OCI-LY1 (cell line): ENCODE measurements at regions not wholly inside any gene's neighbourhood (a gene's known extent, or its start where the extent isn't known, plus 50 kb on each side); places are given as distances from the start of the nearest gene placed in this dataset.

Experiments
- H2AFZ ChIP-seq: fragments of 200-600 bp; sonication (generic), shearing (Covaris generic); 2 replicates; pipeline ENCODE4 v1.6.0; 2014; ENCODE audit warnings: antibody characterized with exemption, mild to moderate bottlenecking, low read length
- H3F3A ChIP-seq: fragments of 200-600 bp; sonication (generic), shearing (Covaris generic); 2 replicates; pipeline ENCODE4 v1.6.0; 2014; ENCODE audit warnings: mild to moderate bottlenecking, antibody characterized with exemption, low read length, moderate library complexity; ENCODE audit not compliant: insufficient read depth
- H3K27ac ChIP-seq: fragments of 200-600 bp; sonication (generic); 2 replicates; pipeline ENCODE4 v1.5.1; 2014; ENCODE audit warnings: low read length, mixed run types, mild to moderate bottlenecking, low read depth; ENCODE audit not compliant: poor library complexity, severe bottlenecking
- H3K27me3 ChIP-seq: fragments of 200-600 bp; sonication (generic); 2 replicates; pipeline ENCODE4 v1.6.0; 2014; ENCODE audit warnings: antibody characterized with exemption, mild to moderate bottlenecking, low read length, moderate library complexity; ENCODE audit not compliant: insufficient read depth
- H3K36me3 ChIP-seq: fragments of 200-600 bp; sonication (generic); 2 replicates; pipeline ENCODE4 v1.6.1; 2014; ENCODE audit warnings: mild to moderate bottlenecking, antibody characterized with exemption, low read length, moderate library complexity, mixed read lengths; ENCODE audit not compliant: insufficient read depth
- H3K4me1 ChIP-seq: fragments of 200-600 bp; sonication (generic); 2 replicates; pipeline ENCODE4 v1.5.1; 2014; ENCODE audit warnings: mild to moderate bottlenecking, low read length, moderate library complexity; ENCODE audit not compliant: insufficient read depth, severe bottlenecking
- H3K4me2 ChIP-seq: fragments of 200-600 bp; sonication (generic), shearing (Covaris generic); 2 replicates; pipeline ENCODE4 v1.6.1; 2014; ENCODE audit warnings: low read length
- H3K4me3 ChIP-seq: fragments of 200-600 bp; sonication (generic); 2 replicates; pipeline ENCODE4 v1.5.1; 2014; ENCODE audit warnings: low read length, low read depth, mild to moderate bottlenecking, mixed read lengths; ENCODE audit not compliant: poor library complexity, severe bottlenecking
- H3K79me2 ChIP-seq: fragments of 200-600 bp; shearing (Covaris generic); 2 replicates; pipeline ENCODE4 v1.6.1; 2016; ENCODE audit warnings: mixed run types, low read length, mixed read lengths; ENCODE audit not compliant: insufficient read depth
- H3K9ac ChIP-seq: fragments of 200-600 bp; sonication (generic), shearing (Covaris generic); 2 replicates; pipeline ENCODE4 v1.6.1; 2014; ENCODE audit warnings: mild to moderate bottlenecking, low read length, mixed read lengths
- H3K9me2 ChIP-seq: fragments of 200-600 bp; sonication (generic), shearing (Covaris generic); 2 replicates; pipeline ENCODE4 v1.6.1; 2014; ENCODE audit warnings: low read depth, mild to moderate bottlenecking, low read length, mixed read lengths
- H3K9me3 ChIP-seq: fragments of 200-600 bp; shearing (Covaris generic); 2 replicates; pipeline ENCODE4 v1.6.1; 2014; ENCODE audit warnings: low read length, mixed read lengths
- H4K20me1 ChIP-seq: fragments of 200-600 bp; sonication (generic), shearing (Covaris generic); 2 replicates; pipeline ENCODE4 v1.6.0; 2016; ENCODE audit warnings: mild to moderate bottlenecking, low read length; ENCODE audit not compliant: insufficient read depth
- EZH2 ChIP-seq: fragments of 200-600 bp; sonication (generic), shearing (Covaris generic); IDR thresholded peaks from 2 replicates; pipeline ENCODE4 v1.8.0; 2017; ENCODE audit warnings: borderline replicate concordance, mixed run types, mild to moderate bottlenecking, antibody characterized with exemption, low read length, moderate library complexity, mixed read lengths
- TF ChIP-seq, protein P1 (sequence below): fragments of 200-600 bp; sonication (generic), shearing (Covaris generic); IDR thresholded peaks from 2 replicates; pipeline ENCODE4 v1.5.1; 2017; ENCODE audit warnings: mild to moderate bottlenecking, antibody characterized with exemption, low read length, moderate library complexity, mixed read lengths

DNA sequence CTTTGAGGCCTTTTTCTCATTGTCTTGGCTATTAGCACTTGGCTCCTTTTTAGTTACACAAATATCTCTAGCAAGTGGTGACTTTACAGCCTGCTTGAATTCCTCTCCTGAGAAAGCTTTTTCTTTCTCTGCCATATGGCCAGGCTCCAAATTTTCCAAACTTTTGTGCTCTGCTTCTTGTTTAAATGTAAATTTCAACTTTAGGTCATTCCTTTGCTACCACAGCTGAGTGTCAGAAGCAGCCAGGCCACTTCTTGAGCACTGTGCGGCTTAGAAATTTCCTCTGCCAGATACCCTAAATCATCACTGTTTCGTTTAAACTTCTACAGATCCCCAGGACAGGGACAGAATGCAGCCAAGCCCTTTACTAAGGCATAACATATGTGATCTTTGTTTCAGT is 222.4 kb downstream of the FBXO8 start:
- Histone ChIP-seq H2AFZ (no peak overlapping the region), H3K9ac (no peak overlapping the region), H3K27ac (no peak overlapping the region), H3K4me3 (no peak overlapping the region), H3F3A (no peaks in the 10 kb centered on the region), H3K4me2 (no peak overlapping the region), H4K20me1 (no peaks in the 10 kb centered on the region), H3K4me1 (no peaks in the 10 kb centered on the region), H3K36me3 (no peaks in the 10 kb centered on the region), H3K79me2 (no peaks in the 10 kb centered on the region), H3K9me3 (no peaks in the 10 kb centered on the region), H3K9me2 (no peaks in the 10 kb centered on the region), H3K27me3 (no peaks in the 10 kb centered on the region)
- TF ChIP-seq EZH2 = no peak
- TF ChIP-seq, protein P1, sequence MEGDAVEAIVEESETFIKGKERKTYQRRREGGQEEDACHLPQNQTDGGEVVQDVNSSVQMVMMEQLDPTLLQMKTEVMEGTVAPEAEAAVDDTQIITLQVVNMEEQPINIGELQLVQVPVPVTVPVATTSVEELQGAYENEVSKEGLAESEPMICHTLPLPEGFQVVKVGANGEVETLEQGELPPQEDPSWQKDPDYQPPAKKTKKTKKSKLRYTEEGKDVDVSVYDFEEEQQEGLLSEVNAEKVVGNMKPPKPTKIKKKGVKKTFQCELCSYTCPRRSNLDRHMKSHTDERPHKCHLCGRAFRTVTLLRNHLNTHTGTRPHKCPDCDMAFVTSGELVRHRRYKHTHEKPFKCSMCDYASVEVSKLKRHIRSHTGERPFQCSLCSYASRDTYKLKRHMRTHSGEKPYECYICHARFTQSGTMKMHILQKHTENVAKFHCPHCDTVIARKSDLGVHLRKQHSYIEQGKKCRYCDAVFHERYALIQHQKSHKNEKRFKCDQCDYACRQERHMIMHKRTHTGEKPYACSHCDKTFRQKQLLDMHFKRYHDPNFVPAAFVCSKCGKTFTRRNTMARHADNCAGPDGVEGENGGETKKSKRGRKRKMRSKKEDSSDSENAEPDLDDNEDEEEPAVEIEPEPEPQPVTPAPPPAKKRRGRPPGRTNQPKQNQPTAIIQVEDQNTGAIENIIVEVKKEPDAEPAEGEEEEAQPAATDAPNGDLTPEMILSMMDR = no peak

DNA sequence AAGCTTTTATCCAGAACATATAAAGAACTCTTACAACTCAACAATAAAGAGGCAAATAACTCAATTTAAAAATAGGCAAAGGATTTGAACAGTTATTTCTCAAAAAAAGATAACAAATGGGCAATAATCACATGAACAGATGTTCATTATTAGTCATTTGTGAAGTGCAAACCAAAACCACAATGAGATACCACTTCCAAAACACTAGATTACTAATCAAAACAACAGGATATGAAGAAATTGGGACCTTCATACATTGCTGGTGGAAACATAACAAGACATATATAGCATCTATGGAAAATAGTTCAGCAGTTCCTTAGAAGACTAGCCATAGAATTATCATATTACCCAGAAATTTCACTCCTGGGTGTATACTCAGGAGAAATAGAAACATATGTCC is 224.6 kb downstream of the FBXO8 start:
- Histone ChIP-seq H3F3A (no peaks in the 10 kb centered on the region), H3K9me3 (no peaks in the 10 kb centered on the region), H3K9ac (no peak overlapping the region), H3K4me2 (no peak overlapping the region), H4K20me1 (no peaks in the 10 kb centered on the region), H3K36me3 (no peaks in the 10 kb centered on the region), H3K4me3 (no peak overlapping the region), H2AFZ (no peak overlapping the region), H3K27ac (no peak overlapping the region), H3K79me2 (no peaks in the 10 kb centered on the region), H3K9me2 (no peaks in the 10 kb centered on the region), H3K4me1 (no peaks in the 10 kb centered on the region), H3K27me3 (no peaks in the 10 kb centered on the region)
- TF ChIP-seq, protein P1 = no peak
- no peak for TF ChIP-seq EZH2

DNA sequence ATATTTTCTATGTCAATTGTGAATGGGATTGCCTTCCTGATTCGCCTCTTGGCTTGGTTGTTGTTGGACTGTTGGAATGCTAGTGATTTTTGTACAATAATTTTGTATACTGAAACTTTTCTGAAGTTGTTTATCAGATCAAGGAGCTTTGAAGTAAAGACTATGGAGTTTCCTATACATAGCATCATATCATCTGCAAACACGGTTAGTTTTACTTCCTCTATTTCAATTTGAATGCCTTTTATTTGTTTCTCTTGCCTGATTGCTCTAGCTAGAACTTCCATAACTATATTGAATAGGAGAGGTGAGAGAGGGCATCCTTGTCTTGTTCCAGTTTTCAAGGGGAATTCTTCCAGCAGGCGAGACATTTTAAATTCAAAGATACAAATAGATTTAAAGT is 226.5 kb downstream of the FBXO8 start:
- TF ChIP-seq, protein P1 = no peak
- TF ChIP-seq EZH2 = no peak
- Histone ChIP-seq H3K9me2 (no peaks in the 10 kb centered on the region), H3K9me3 (no peaks in the 10 kb centered on the region), H3K9ac (no peak overlapping the region), H3K36me3 (no peaks in the 10 kb centered on the region), H4K20me1 (no peaks in the 10 kb centered on the region), H3K4me3 (no peak overlapping the region), H3K4me1 (no peaks in the 10 kb centered on the region), H3F3A (no peaks in the 10 kb centered on the region), H3K27me3 (no peaks in the 10 kb centered on the region), H3K27ac (no peak overlapping the region), H3K4me2 (no peak overlapping the region), H3K79me2 (no peaks in the 10 kb centered on the region), H2AFZ (no peak overlapping the region)
